Fibroblast of lung (primary cell): ENCODE measurements at regions not wholly inside any gene's neighbourhood (a gene's known extent, or its start where the extent isn't known, plus 50 kb on each side); places are given as distances from the start of the nearest gene placed in this dataset.

Experiments used
- EZH2 ChIP-seq: IDR thresholded peaks from 2 replicates; pipeline ENCODE4 v1.5.1; 2012; ENCODE audit warnings: low read length, control low read depth, mild to moderate bottlenecking; ENCODE audit errors: missing control alignments
- TF ChIP-seq, protein P1 (sequence below), 2 donors: IDR thresholded peaks in 1 of 2; conservative IDR thresholded peaks in 1 of 2; 1 replicate in 1 of 2; 2 replicates in 1 of 2; pipeline ENCODE4 v1.5.1; 2011 to 2012; ENCODE audit warnings: low read length in 2 of 2, control low read depth in 1 of 2, inconsistent platforms in 1 of 2, low read depth in 1 of 2, mild to moderate bottlenecking in 1 of 2

- TF ChIP-seq, protein P1, sequence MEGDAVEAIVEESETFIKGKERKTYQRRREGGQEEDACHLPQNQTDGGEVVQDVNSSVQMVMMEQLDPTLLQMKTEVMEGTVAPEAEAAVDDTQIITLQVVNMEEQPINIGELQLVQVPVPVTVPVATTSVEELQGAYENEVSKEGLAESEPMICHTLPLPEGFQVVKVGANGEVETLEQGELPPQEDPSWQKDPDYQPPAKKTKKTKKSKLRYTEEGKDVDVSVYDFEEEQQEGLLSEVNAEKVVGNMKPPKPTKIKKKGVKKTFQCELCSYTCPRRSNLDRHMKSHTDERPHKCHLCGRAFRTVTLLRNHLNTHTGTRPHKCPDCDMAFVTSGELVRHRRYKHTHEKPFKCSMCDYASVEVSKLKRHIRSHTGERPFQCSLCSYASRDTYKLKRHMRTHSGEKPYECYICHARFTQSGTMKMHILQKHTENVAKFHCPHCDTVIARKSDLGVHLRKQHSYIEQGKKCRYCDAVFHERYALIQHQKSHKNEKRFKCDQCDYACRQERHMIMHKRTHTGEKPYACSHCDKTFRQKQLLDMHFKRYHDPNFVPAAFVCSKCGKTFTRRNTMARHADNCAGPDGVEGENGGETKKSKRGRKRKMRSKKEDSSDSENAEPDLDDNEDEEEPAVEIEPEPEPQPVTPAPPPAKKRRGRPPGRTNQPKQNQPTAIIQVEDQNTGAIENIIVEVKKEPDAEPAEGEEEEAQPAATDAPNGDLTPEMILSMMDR (conservative IDR thresholded peaks at IDR 0.05 in 1 of 2, IDR thresholded peaks at IDR 0.05 in 1 of 2; ENCODE audit: low read depth in 1 of 2, low read length in 2 of 2), result no peak
- no peak for TF ChIP-seq EZH2
Observed at GRCh38 chr22:48151641-48152040, 1389.2 kb downstream of the TBC1D22A start.
